Medulla oblongata (tissue), 1 donor: ENCODE measurements at regions not wholly inside any gene's neighbourhood (a gene's known extent, or its start where the extent isn't known, plus 50 kb on each side); places are given as distances from the start of the nearest gene placed in this dataset.

Experiments used
- DNase-seq: peaks from one replicate; pipeline ENCODE4 v3.0.0-alpha.2; 2015; ENCODE audit errors: extremely low spot score

GRCh38 chr6:133754298-133754697 is 134.6 kb upstream of the TCF21 start:
- no peak for DNase-seq

- no peak for DNase-seq
These were observed 132.7 kb upstream of the TCF21 start for GRCh38 chr6:133756078-133756695.

GRCh38 chr6:133757335-133757734 is 131.6 kb upstream of the TCF21 start:
- DNase-seq, result no peak

- DNase-seq, result no peak
These were observed 130.0 kb upstream of the TCF21 start for GRCh38 chr6:133758815-133759335.

- DNase-seq, result no peak
These were observed 129.4 kb upstream of the TCF21 start for GRCh38 chr6:133759524-133759923.

- no peak for DNase-seq
These were observed 127.2 kb upstream of the TCF21 start for GRCh38 chr6:133761706-133762105.

GRCh38 chr6:133764008-133764753 is 124.7 kb upstream of the TCF21 start:
- DNase-seq, result no peak

GRCh38 chr6:133764754-133765208 is 124.1 kb upstream of the TCF21 start:
- no peak for DNase-seq

GRCh38 chr6:133767357-133767970 is 121.4 kb upstream of the TCF21 start:
- no peak for DNase-seq

- peak; percentile 2 for DNase-seq
These were observed 120.1 kb upstream of the TCF21 start for GRCh38 chr6:133768656-133769295.

GRCh38 chr6:133769463-133769862 is 119.5 kb upstream of the TCF21 start:
- DNase-seq, result no peak

- DNase-seq, result no peak
These were observed 116.3 kb upstream of the TCF21 start for GRCh38 chr6:133772567-133772966.

GRCh38 chr6:133773776-133774175 is 115.1 kb upstream of the TCF21 start:
- no peak for DNase-seq

- no peak for DNase-seq
These were observed 114.6 kb upstream of the TCF21 start for GRCh38 chr6:133774356-133774755.

- no peak for DNase-seq
These were observed 110.3 kb upstream of the TCF21 start for GRCh38 chr6:133778414-133779130.

- DNase-seq, result no peak
These were observed 108.8 kb upstream of the TCF21 start for GRCh38 chr6:133779916-133780695.

- no peak for DNase-seq
These were observed 102.9 kb upstream of the TCF21 start for GRCh38 chr6:133786016-133786415.

- DNase-seq, result no peak
These were observed 101.8 kb upstream of the TCF21 start for GRCh38 chr6:133787122-133787521.

GRCh38 chr6:133787859-133788505 is 100.9 kb upstream of the TCF21 start:
- DNase-seq, result no peak

GRCh38 chr6:133788556-133788955 is 100.4 kb upstream of the TCF21 start:
- DNase-seq, result no peak
